H1 (cell line): ENCODE measurements at regions not wholly inside any gene's neighbourhood (a gene's known extent, or its start where the extent isn't known, plus 50 kb on each side); places are given as distances from the start of the nearest gene placed in this dataset.

Source experiments
- CTCF ChIP-seq, 3 experiments: IDR thresholded peaks; 1 replicate in 2 of 3; 2 replicates in 1 of 3; pipeline versions ENCODE4 v1.5.1 to v1.6.1; 2011; ENCODE audit warnings: low read length in 3 of 3, mild to moderate bottlenecking in 3 of 3, inconsistent platforms in 2 of 3, low read depth in 1 of 3, moderate library complexity in 1 of 3; ENCODE audit not compliant: insufficient read depth in 1 of 3; ENCODE audit errors: control extremely low read depth in 1 of 3
- TAF7 ChIP-seq: optimal IDR thresholded peaks from 2 replicates; pipeline ENCODE3; 2011; ENCODE audit warnings: low read depth, mild to moderate bottlenecking, inconsistent platforms, low read length, moderate library complexity, borderline replicate concordance

GRCh38 chr4:126547352-126547751 lies 1085.4 kb upstream of the INTU start:
- TF ChIP-seq TAF7 (no peak), CTCF (IDR thresholded peaks at IDR 0.05; ENCODE audit: control extremely low read depth in 1 of 3, insufficient read depth in 1 of 3, low read depth in 1 of 3, low read length in 3 of 3) (no peak)
